ENCODE measurements at regions not wholly inside any gene's neighbourhood (a gene's known extent, or its start where the extent isn't known, plus 50 kb on each side); places are given as distances from the start of the nearest gene placed in this dataset.
"Not testable (repeated sequence)": the region's sequence is repeated elsewhere in the genome, so short reads cannot be mapped to it uniquely, and the experiment has no call there.

DNA sequence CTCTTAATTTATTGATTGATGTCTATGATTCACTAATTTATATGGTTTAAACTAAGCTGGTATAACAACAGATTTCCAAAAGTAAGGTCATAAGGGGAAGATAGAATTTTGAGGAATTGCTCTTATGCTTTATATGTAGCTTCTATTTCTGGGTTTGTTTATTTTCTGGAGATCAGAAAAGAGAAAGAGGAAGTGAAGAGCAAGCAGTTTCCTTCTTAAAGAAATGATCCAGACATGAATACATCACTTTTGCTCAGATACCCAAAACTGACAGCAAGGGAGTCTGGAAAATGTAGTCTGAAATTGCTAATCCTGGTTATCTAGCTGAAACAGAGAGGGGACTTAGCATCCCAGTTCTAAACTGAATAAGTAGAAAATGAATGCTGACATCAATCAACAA, 912.5 kb upstream of the CRIM1 start:
- no peak for DNase-seq (ENCODE audit: low read depth)

- DNase-seq (ENCODE audit: low read depth) = not testable (repeated sequence)
Observed at GRCh38 chr2:35441575-35441974, 914.0 kb upstream of the CRIM1 start.

DNA sequence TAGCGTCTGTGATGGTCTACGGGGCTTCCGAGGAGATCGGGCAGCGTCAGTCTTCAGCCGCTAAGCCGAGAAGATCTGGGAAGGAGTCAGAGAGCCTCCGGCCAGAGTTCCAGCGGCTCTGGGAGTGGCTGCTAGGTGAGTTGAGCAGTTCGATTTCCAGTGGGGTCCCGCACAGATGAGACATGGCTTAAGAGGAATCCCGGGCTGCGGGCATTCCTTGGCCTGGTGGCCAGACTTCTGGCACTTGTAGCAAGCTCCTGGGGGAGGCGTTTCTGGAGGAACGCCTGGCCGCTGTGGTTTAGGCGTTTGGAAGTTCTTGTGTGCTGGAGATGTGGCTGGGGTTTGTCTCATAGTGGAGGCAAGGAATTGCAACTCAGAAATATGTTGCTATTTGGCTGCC, 915.3 kb upstream of the CRIM1 start:
- DNase-seq (ENCODE audit: low read depth) = not testable (repeated sequence)

- DNase-seq (ENCODE audit: low read depth) = not testable (repeated sequence)
Observed at GRCh38 chr2:35436893-35437292, 918.7 kb upstream of the CRIM1 start.

DNA sequence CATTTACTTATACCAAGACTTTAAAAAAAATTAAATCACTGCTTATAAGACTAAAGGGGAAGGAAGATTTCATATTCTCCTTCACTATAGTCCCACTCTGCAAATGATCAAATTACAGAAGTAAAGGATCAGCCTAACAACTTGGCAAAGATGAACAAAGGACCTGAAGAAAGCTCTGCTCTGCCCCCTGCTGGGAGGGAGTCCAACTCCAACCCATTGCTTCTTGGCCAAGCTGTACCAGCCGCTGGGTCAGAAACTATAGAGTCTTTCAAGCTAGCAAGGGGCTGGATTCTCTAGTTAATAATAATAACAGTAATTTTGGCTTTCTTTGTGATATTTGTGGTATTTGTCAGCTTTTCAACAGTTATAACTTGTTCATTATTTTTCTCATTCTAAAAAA, 927.0 kb upstream of the CRIM1 start:
- DNase-seq (ENCODE audit: low read depth) = no peak

DNA sequence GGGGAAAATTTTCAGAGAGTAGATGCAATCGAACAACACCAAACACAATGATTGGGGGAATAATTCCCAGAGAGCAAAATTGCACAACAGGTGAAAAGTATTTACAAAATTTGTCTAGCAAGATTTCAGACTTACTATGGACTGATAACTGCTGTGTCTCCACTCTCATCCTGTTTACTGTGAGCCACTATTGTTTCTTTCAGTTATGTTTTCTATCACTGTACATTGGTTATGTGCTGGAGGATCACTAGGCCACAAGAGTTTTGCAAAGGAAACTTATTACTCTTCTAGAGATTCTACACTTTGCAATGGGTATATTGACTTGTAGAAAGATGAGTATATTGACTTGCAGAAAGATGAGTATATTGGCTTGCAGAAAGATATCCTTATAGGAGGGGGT, 934.1 kb upstream of the CRIM1 start:
- DNase-seq (ENCODE audit: low read depth) = no peak

DNA sequence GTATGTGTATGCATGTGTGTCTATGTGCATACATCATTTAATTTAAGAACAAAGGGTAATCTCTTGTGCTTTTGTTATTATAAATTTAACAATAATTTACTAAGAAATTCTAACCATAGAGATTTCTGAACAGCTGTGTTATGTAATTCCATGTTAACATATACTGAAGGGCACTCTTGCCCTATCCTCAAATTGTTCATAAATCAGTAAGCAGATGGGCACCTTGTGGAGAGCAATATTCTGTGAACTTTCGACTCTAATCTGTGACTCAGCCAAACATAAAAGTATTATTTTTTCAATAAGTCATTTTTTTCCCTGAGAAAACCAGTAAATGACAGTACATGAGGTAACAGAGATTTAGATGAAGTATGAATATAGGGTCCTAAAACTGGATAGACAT, 938.3 kb upstream of the CRIM1 start:
- no peak for DNase-seq (ENCODE audit: low read depth)

- no peak for DNase-seq (ENCODE audit: low read depth)
Observed at GRCh38 chr2:35416391-35417140, 939.0 kb upstream of the CRIM1 start.

- DNase-seq (ENCODE audit: low read depth) = no peak
Observed at GRCh38 chr2:35415942-35416341, 939.6 kb upstream of the CRIM1 start.

DNA sequence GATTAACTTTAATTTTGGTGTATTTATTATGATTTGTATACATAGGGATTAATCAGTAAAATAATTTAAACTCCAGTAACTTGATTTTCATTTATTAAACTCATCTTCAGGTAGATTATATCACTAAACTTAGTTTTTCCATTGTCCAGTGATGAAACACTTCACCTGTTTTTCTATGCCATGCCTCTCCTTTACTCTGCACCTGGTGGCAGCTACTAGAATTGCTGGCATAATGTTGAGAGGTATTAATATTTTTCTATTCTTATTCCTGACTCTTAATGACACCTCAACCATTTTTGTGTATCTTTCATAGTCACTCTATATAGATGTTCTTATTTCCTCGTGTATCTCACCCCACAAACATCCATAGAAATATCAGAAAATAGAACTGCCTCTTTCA, 940.3 kb upstream of the CRIM1 start:
- DNase-seq (ENCODE audit: low read depth) = no peak

- DNase-seq (ENCODE audit: low read depth) = no peak
Observed at GRCh38 chr2:35410431-35411061, 945.0 kb upstream of the CRIM1 start.

DNA sequence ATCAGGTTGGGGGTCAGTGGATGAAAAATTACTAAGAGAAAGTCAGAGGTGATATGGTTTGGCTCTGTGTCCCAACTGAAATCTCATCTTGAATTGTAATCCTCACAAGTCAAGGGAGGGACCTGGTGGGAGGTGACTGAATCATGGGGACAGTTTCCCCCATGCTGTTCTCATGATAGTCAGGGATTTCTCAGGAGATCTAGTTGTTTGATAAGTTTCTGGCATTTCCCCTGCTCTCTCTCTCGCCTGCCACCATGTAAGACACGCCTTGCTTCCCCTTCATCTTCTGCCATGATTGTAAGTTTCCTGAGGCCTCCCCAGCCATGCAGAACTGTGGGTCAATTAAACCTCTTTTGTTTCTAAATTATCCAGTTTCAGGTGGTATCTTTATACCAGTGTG, 945.8 kb upstream of the CRIM1 start:
- no peak for DNase-seq (ENCODE audit: low read depth)

- no peak for DNase-seq (ENCODE audit: low read depth)
Observed at GRCh38 chr2:35408320-35408719, 947.3 kb upstream of the CRIM1 start.

GRCh38 chr2:35391736-35392442, 963.7 kb upstream of the CRIM1 start:
- DNase-seq (ENCODE audit: low read depth) = no peak

GRCh38 chr2:35378791-35379190, 976.8 kb upstream of the CRIM1 start:
- no peak for DNase-seq (ENCODE audit: low read depth)

DNA sequence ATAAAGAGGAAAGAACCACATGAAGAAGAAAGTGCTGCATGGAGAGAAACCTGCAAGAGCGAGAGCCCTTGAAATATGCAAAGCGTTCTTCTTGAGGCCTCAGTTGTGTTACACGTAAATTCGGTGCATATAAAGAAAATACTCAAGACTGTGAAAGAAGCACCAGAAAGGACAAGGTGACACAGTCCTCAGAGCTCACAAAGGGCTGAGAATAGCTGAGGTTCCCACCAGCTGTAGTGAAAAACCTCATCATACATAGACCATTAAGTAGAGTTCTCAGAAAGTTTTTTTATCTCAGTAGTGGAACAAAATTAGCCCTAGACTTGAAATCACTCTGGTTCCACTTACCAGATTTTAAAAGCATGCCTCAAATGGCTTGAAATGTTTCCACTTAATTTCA, 980.7 kb upstream of the CRIM1 start:
- no peak for DNase-seq (ENCODE audit: low read depth)

- no peak for DNase-seq (ENCODE audit: low read depth)
Observed at GRCh38 chr2:35365859-35366258, 989.7 kb upstream of the CRIM1 start.

- no peak for DNase-seq (ENCODE audit: low read depth)
Observed at GRCh38 chr2:35356332-35356731, 999.2 kb upstream of the CRIM1 start.

DNA sequence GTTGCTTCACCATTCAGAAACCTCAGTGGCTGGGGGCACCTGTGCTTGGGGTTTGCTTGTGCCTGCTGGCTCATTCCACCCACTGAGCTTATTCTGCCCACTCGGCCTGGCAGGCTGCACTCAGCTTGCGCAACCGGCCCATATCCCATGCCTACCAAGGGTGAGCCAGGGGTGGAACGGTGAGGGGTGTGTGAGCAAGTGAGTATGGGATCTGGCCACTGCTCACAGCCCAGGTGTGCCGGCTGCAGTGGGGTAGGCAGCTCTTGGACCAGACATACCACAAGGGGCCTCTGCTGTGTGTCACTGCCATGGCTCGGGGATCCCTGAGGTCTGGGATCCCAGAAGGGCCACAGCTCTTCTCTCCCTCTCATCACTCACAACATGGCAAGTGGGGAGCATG, 1000.5 kb upstream of the CRIM1 start:
- DNase-seq (ENCODE audit: low read depth) = no peak

DNA sequence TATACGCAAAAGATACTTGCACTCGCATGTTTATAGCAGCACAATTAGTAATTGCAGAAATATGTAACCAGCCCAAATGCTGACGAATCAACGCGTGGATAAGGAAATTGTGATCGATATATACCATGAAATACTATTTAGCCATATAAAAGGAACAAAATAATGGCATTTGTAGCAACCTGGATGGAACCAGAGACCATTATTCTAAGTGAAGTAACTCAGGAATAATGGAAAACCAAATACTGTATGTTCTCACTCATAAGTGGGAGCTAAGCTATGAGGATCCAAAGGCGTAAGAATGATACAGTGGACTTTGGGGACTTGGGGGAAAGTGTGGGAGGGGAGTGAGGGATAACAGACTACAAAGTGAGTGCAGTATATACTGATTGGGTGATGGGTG, 1008.0 kb upstream of the CRIM1 start:
- DNase-seq (ENCODE audit: low read depth) = no peak

GRCh38 chr2:35343135-35343534, 1012.4 kb upstream of the CRIM1 start:
- DNase-seq (ENCODE audit: low read depth) = no peak

DNA sequence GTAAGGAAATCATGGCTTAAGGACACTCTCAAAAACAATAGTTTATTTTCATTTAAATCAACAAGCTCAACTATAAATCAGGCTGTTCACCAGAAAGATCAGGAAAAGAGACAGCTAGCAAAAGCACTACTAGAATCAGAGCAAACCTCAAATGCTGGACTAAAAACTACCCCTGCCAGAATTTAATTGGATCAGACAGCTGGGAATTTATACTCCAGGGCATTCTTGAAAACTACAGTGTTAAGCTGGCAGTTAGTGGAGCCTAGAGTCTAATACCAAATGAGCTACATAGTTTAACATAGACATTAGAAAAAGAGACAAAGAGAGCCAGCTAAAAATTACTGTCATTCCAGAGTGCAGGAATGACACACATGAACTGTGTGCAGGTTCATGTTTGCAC, 1016.4 kb upstream of the CRIM1 start:
- no peak for DNase-seq (ENCODE audit: low read depth)

- DNase-seq (ENCODE audit: low read depth) = no peak
Observed at GRCh38 chr2:35337922-35338321, 1017.7 kb upstream of the CRIM1 start.

Data from T follicular helper cell (primary cell).